OCI-LY7 (cell line): ENCODE measurements at regions not wholly inside any gene's neighbourhood (a gene's known extent, or its start where the extent isn't known, plus 50 kb on each side); places are given as distances from the start of the nearest gene placed in this dataset.

ENCODE experiments used
- BruUV-seq: library from RNA; stranded (reverse); fragments of 400-500 nt; replicated peaks from 2 replicates; lab custom pipeline; 2021; lab: Mats Ljungman, UMichigan
- CTCF ChIA-PET: fragments of 300-600 bp; sonication (Branson Sonifier 250); formaldehyde crosslinking; loops from one replicate; lab custom pipeline; 2022; ENCODE audit warnings: antibody characterized with exemption; ENCODE audit not compliant: unreplicated experiment; lab: Charles Lee
- POLR2A ChIA-PET: fragments of 300-600 bp; sonication (Branson Sonifier 250); formaldehyde crosslinking; loops from one replicate; lab custom pipeline; 2022; ENCODE audit warnings: antibody characterized with exemption; lab: Charles Lee
- DNase-seq: peaks from one replicate; pipeline ENCODE4 v3.0.0-alpha.2; 2015; ENCODE audit warnings: low spot score
- H2AFZ ChIP-seq: fragments of 200-600 bp; sonication (generic), shearing (Covaris generic); 2 replicates; pipeline ENCODE4 v1.6.1; 2014; ENCODE audit warnings: mild to moderate bottlenecking, antibody characterized with exemption, low read length, moderate library complexity
- H3K27ac ChIP-seq: fragments of 200-600 bp; sonication (generic); 2 replicates; pipeline ENCODE4 v1.5.1; 2014; ENCODE audit warnings: mixed run types, low read depth, mild to moderate bottlenecking, moderate library complexity, low read length, inconsistent platforms; ENCODE audit not compliant: poor library complexity, severe bottlenecking
- H3K36me3 ChIP-seq: fragments of 200-600 bp; sonication (generic); 2 replicates; pipeline ENCODE4 v1.6.1; 2014; ENCODE audit warnings: mild to moderate bottlenecking, antibody characterized with exemption, low read length, moderate library complexity, mixed read lengths; ENCODE audit not compliant: insufficient read depth
- H3K4me1 ChIP-seq: fragments of 200-600 bp; sonication (generic); 2 replicates; pipeline ENCODE4 v1.5.1; 2014; ENCODE audit warnings: mild to moderate bottlenecking, low read length; ENCODE audit not compliant: insufficient read depth, poor library complexity, severe bottlenecking
- H3K4me2 ChIP-seq: fragments of 200-600 bp; sonication (generic); 2 replicates; pipeline ENCODE4 v1.6.1; 2014; ENCODE audit warnings: mild to moderate bottlenecking, low read length
- H3K4me3 ChIP-seq: fragments of 200-600 bp; sonication (generic); 2 replicates; pipeline ENCODE4 v1.5.1; 2014; ENCODE audit warnings: mild to moderate bottlenecking, low read depth, low read length; ENCODE audit not compliant: poor library complexity, severe bottlenecking
- H3K79me2 ChIP-seq: fragments of 200-600 bp; sonication (generic); 2 replicates; pipeline ENCODE4 v1.6.1; 2016; ENCODE audit warnings: low read depth, mild to moderate bottlenecking, low read length, moderate library complexity, mixed read lengths; ENCODE audit not compliant: insufficient read depth
- H3K9me2 ChIP-seq: fragments of 200-600 bp; sonication (generic); 2 replicates; pipeline ENCODE4 v1.6.1; 2016; ENCODE audit warnings: mild to moderate bottlenecking, low read length, mixed read lengths; ENCODE audit not compliant: insufficient read depth
- H3K9me3 ChIP-seq: fragments of 200-600 bp; sonication (generic); 2 replicates; pipeline ENCODE4 v1.6.1; 2014; ENCODE audit warnings: mild to moderate bottlenecking, mixed run types, low read length, mixed read lengths
- H4K20me1 ChIP-seq: fragments of 200-600 bp; sonication (generic); 2 replicates; pipeline ENCODE4 v1.6.1; 2014; ENCODE audit warnings: mild to moderate bottlenecking, antibody characterized with exemption, low read length, moderate library complexity, mixed read lengths; ENCODE audit not compliant: insufficient read depth
- EZH2phosphoT487 ChIP-seq: fragments of 200-600 bp; sonication (generic); IDR thresholded peaks from 2 replicates; pipeline ENCODE4 v1.6.1; 2018; ENCODE audit warnings: low read depth, borderline replicate concordance, mild to moderate bottlenecking, mixed run types, antibody characterized with exemption, low read length, moderate library complexity, mixed read lengths
- intact Hi-C: fragments of 100-400 bp; cut with micrococcal nuclease; formaldehyde crosslinking; loops from one replicate; pipeline ENCODE4 v1.10.0; 2022; ENCODE audit not compliant: unreplicated experiment
- TF ChIP-seq, protein P1 (sequence below): fragments of 200-600 bp; sonication (generic); conservative IDR thresholded peaks from 2 replicates; pipeline ENCODE4 v1.5.1; 2014; ENCODE audit warnings: mild to moderate bottlenecking, antibody characterized with exemption, low read length, moderate library complexity, mixed read lengths

DNA sequence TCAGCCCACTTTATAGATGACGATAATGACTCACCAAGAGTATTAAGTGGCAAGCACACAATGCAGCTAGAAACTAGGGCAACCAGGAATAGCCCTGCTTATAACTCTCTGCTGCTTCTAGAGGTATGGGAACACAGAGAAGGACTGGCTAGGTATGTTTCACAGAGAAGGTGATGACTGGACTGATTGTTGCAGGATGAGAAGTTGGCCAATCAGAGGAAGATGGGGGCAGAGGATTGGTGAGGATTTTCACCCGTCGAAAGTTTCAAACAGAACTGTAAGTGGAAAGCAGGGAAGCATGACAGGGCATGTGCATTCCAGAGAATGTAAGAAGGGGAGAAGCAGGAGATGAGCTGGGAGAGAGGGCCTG, 222.4 kb upstream of the JUN start:
- Histone ChIP-seq H3K4me1 (no peaks in the 10 kb centered on the region), H3K79me2 (no peaks in the 10 kb centered on the region), H3K27ac (no peak overlapping the region), H2AFZ (no peak overlapping the region), H4K20me1 (no peaks in the 10 kb centered on the region), H3K9me2 (no peaks in the 10 kb centered on the region), H3K4me3 (no peak overlapping the region), H3K9me3 (no peaks in the 10 kb centered on the region), H3K36me3 (no peaks in the 10 kb centered on the region), H3K4me2 (no peak overlapping the region)
- DNase-seq: no peak
- ChIA-PET POLR2A (no interaction called here), CTCF (no interaction called here)
- no TSS peak for BruUV-seq
- TF ChIP-seq, protein P1, sequence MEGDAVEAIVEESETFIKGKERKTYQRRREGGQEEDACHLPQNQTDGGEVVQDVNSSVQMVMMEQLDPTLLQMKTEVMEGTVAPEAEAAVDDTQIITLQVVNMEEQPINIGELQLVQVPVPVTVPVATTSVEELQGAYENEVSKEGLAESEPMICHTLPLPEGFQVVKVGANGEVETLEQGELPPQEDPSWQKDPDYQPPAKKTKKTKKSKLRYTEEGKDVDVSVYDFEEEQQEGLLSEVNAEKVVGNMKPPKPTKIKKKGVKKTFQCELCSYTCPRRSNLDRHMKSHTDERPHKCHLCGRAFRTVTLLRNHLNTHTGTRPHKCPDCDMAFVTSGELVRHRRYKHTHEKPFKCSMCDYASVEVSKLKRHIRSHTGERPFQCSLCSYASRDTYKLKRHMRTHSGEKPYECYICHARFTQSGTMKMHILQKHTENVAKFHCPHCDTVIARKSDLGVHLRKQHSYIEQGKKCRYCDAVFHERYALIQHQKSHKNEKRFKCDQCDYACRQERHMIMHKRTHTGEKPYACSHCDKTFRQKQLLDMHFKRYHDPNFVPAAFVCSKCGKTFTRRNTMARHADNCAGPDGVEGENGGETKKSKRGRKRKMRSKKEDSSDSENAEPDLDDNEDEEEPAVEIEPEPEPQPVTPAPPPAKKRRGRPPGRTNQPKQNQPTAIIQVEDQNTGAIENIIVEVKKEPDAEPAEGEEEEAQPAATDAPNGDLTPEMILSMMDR: no peak
- no peak for TF ChIP-seq EZH2phosphoT487
- intact Hi-C loops: no loop called here

DNA sequence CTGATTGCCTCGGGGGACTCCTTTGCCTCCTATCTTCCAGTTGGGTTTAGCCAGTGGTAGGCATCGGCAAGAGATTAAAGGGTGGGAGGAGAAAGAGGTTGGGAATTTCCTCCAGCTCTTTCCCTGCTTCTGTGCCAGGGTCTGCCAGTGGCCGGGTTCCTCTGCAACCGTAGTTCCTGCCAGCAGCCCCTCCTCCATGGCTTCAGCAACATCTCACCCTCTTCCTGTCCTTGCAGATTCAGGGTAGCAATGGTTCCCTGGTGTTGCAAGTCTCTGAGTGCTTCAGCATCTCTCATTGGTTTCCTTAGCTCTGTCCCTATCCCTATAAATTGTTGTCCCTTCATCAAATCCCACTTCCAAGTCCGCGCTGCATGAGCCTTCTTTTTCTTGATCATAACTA, 223.1 kb upstream of the JUN start:
- Histone ChIP-seq H3K27ac (no peak overlapping the region), H3K9me3 (no peaks in the 10 kb centered on the region), H3K4me3 (no peak overlapping the region), H3K4me2 (no peak overlapping the region), H3K4me1 (no peaks in the 10 kb centered on the region), H3K36me3 (no peaks in the 10 kb centered on the region), H4K20me1 (no peaks in the 10 kb centered on the region), H3K79me2 (no peaks in the 10 kb centered on the region), H2AFZ (no peak overlapping the region), H3K9me2 (no peaks in the 10 kb centered on the region)
- DNase-seq: no peak
- TF ChIP-seq, protein P1: no peak
- no peak for TF ChIP-seq EZH2phosphoT487
- intact Hi-C loops: no loop called here
- POLR2A ChIA-PET: no interaction called here
- CTCF ChIA-PET: no interaction called here
- no TSS peak for BruUV-seq

DNA sequence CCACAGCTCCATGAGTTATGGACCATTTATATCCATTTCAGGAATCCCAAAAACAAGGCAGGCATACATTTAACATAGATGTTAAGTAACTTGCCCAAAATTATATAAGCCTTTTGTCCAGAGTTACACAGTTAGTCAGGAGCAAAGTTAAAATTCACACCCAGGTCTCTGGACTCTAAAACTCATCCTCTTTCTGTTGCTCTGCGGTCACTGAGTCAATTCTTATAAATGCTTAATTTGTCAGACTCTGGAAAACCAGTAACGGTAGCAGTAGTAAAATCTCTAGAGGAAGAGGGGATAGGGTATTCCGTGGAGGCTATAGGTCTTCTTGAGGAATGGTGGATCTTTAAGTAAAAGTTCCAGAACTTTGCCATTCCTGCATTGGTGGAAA, 223.6 kb upstream of the JUN start:
- Histone ChIP-seq H3K4me1 (no peaks in the 10 kb centered on the region), H4K20me1 (no peaks in the 10 kb centered on the region), H3K9me2 (no peaks in the 10 kb centered on the region), H3K9me3 (no peaks in the 10 kb centered on the region), H3K4me3 (no peak overlapping the region), H3K4me2 (no peak overlapping the region), H3K79me2 (no peaks in the 10 kb centered on the region), H3K27ac (no peak overlapping the region), H3K36me3 (no peaks in the 10 kb centered on the region), H2AFZ (no peak overlapping the region)
- intact Hi-C loops: no loop called here
- ChIA-PET CTCF (no interaction called here), POLR2A (no interaction called here)
- no TSS peak for BruUV-seq
- TF ChIP-seq, protein P1: no peak
- no peak for TF ChIP-seq EZH2phosphoT487
- no peak for DNase-seq
